ELR (cell line): ENCODE measurements at regions not wholly inside any gene's neighbourhood (a gene's known extent, or its start where the extent isn't known, plus 50 kb on each side); places are given as distances from the start of the nearest gene placed in this dataset.

Experiments used
- DNase-seq: peaks from one replicate; pipeline ENCODE4 v3.0.0-alpha.2; 2015; ENCODE audit warnings: low read depth

DNA sequence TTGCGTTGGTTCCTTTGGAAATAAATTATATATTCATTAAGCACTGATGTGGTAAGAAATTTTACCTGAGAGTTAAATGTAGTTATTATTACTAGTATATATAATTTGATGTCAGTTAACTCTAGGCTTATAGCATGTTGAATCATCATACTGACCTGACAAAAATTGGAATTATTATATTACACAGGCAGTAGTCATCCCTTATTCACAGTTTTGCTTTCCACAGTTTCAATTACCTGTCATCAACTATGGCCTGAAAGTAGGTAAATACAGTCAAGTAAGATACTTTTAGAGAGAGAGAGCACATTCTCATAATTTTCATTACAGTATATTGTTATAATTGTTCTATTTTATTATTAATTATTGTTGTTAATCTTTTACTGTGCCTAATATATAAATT lies 1074.7 kb downstream of the CDH11 start:
- no peak for DNase-seq

DNA sequence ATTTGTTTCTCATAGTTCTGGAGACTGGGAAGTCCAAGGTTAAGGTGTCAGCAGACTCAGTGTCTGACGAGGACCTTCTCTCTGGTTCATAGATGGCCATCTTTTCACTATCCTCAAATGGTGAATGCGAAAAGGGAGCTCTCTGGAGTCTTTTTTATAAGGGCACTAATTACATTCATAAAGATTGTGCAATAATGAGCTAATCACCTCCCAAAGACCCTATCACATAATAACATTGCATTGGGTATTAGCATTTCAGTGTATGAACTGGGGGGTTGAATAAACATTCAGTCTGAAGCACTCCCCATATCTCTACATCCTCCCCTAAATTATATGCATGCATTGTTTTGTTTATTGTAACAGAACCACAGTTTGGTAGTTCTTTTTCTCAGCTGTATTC lies 1086.5 kb downstream of the CDH11 start:
- no peak for DNase-seq

DNA sequence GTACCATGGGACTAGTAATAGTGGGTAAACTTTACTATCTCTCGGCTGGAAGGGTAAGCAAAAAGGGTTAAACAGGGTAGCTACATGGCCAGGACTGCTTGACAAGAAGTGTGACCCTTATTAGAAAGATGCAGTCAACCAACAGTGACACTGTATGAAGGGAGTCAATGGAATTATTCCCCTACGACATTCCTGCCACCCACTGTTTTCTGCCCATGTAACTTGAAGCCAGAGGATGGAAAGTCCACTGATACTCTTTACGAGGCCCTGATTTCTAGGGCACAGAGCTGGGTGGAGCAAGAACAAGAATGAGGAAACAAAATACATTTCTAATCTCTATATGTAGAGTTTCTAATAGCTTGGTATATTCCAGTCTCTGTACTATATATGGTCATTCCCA lies 1102.5 kb downstream of the CDH11 start:
- no peak for DNase-seq

DNA sequence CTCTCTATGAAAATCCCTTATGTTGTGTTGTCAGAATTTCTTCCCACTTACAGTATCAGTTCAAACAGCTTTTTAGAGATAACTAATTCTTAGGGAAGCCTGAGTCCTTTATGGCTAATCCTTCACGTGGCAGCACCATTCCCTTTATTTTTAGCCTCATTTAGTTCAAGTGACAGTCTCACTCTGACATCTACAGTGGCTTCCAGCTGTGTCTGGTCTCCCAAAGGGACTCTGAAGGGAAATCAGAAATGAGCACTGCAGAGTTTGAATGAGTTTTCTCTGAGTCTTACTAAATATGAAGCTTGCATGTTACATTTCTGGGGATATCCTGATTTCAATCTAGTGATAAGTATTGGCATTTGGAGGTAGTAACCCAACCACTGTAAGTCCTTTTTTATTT lies 1104.1 kb downstream of the CDH11 start:
- no peak for DNase-seq

DNA sequence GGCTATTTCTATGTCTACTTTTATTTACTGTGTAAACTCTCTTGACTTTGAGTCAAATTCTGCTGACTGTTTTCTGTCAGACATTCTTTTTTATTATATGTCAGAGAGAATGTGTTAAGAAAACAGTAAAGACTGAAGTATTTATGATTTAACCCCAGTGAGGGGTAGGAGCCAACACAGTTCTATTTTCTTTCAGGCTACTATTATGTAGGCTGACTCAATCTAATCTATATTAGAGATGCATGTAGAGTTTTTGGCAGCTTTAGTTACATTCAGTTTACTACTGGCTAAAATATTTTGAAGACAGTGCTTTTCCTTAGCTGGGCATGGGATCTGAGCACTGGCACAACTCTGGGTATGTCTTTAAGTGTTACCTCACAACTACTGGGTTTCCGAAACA lies 1108.0 kb downstream of the CDH11 start:
- DNase-seq, result no peak

DNA sequence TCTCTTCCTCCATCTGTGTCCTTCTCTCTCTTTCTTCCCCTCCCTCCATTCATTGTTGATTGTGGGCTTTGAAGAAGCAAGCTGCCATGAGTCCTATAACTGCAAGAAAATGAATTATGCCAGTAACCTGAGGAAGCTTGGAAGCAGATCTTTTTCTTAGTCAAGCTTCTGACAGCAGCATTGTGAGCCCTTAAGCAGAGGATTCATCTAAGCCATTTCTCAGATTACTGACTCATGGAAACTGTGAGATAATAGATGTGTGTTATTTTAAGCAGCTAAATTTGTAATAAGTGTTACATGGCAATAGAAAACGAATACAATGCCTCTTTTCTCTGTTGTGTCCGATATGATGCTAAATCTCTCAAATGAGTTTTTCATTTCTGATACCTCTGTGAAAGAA lies 1109.7 kb downstream of the CDH11 start:
- DNase-seq, result no peak

DNA sequence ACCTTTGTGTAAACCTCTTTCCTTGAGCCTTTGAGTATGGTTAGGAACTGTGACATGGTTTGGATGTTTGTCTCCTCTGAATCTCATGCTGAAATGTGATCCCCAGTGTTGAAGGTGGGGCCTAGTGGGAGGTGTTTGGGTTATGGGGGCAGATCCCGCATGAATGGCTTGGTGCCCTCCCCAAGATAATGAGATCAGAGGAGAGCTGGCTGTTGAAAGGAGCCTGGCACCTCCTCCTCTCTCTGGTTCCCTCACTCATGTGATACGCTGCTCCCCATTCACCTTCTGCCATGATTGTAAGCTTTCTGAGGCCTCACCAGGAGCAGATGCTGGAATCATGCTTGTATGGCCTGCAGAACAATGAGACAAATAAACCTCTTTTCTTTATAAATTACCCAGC lies 1110.2 kb downstream of the CDH11 start:
- no peak for DNase-seq

DNA sequence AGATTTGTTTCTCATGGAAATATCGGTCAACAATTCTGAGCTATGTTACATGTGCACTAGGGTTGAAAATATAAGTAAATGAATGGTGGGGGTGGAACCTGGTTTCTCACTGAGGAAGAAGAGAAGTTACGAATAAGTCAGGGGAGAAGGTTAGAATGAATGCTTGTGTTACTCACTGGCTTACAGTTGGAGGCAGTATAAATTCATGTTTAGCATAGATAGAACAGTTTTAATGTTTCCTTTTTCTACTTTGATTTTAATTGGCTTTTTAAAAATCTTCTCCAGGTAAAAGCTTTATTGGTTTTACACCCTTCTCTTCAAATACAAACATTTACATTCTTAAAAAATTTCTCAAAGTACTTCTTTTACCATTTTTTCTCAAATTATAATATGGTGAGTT lies 1113.7 kb downstream of the CDH11 start:
- no peak for DNase-seq

DNA sequence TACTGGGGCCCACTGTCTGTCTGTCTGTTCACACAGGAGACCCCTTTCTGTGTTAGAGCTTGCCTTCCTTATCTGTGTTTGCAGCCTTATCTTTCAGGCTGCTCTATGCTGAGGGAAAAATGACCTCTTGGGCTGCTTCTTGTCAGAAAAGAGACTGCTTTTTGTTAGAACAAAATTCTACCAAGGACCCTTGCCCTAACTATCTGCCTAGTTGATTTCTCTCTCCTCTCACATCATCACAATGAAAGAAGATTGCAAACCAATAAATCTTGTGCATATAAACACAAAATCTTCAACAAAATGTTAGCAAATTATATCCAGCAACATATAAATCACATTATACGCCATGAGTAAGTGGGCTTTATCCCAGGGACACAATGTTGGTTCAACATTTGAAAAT lies 1117.7 kb downstream of the CDH11 start:
- no peak for DNase-seq

DNA sequence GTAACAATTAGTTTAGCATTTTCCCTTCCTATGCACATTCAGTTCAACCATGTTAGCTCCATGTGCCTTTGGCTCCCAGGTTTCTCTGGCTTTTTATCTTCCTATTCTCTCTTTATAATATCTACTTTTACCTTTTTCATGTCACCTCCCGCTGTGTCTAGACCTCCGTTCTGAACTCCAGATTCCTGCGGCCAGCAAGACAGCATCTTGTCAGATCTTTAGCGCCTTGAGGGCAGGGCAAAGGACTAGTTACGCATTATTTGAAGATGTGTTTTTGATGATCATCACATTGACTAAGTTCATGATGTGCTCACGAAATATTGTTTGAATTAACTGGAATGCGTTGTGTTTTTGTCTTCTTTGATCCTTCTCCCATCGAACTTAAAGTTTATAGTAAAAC lies 1126.8 kb downstream of the CDH11 start:
- no peak for DNase-seq

DNA sequence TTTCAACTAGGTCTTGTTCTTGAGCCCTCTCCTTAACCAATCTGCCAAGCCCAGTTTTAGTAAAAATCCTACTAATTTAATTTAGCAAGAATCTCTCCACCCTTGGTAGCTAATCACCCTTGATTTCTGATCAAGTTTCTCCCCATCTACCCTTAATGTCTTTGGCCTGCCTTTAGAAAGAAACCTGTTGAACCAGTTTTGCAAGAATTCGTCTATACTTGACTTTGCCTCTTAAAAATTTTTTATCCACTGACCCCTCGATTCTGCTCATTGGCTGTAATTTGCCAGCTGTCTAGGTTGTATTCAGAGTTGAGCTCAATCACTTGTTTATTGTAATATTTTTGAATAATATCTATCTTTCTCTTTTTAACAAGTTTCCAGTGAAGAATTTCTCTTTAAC lies 1138.5 kb downstream of the CDH11 start:
- no peak for DNase-seq

DNA sequence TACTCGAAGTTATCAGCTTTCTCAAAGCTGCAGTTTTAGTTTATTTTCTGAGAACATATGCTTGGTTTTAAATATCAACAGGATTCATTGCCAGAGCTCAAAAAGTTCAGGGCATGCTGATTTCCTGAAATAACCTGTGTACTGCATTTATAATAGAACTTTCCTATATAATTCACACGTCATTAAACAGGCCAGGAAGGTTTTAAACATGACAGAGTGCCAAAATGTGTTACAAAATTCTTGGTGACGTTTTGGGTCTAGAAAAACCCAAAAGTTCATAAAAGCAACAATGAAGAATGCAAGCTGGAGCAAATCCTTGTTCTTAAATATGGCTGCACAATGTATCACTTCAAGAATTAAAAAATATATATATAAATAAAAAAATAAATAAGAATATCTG lies 1139.1 kb downstream of the CDH11 start:
- DNase-seq, result no peak

DNA sequence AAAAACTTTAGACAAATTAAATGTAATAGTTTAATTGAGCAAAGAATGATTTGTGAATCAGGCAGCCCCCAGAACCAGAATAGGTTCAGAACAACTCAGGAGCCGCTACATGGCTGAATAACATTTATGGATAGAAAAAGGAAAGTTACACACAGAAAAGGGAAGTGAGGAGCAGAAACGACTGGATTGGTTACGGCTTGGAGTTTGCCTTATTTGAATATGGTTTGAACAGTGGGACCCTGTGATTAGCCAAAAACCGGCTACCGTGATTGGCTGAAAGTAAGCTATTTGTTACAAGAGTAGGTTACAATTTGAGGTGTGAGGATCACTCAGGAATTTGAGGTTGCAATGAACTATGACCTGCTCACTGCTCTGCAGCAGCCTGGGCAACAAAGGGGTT lies 1139.8 kb downstream of the CDH11 start:
- DNase-seq, result no peak

DNA sequence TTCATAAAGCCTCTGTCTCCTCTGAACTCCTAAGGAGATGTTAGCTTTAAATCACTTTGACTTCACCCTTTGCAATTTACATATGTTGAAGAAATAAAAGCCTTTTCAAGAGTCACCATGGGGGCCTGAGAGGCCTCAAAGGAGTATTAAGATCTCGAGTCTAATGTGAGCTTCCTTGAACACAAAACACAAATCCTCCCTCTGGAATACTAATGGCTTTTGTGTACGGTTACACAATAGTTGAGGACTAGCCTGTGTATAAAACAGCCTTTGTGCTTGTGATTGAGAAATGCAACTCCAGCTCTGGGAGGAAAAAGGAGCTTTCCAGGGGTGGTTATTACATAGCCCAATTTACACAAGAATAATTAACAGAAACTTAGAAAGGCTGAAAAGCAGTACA lies 1140.2 kb downstream of the CDH11 start:
- no peak for DNase-seq

DNA sequence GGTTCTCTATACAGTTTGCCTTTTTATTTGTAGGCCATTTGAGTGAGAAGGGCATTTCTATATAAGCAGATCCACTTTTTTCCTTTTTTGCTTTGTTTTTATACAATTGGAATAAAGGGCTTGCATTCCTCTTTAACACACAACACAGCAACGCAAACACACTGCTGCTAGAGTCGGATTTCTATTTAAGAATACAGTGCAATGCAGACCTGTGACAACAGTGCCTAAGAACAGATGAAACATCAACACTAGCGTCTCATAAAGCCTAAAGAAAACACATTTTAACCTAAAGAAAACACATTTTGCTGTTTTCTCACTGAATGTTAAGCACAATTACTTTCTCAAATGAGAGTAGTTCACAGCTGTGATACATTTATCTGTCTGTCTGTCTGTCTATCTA lies 1141.1 kb downstream of the CDH11 start:
- no peak for DNase-seq

DNA sequence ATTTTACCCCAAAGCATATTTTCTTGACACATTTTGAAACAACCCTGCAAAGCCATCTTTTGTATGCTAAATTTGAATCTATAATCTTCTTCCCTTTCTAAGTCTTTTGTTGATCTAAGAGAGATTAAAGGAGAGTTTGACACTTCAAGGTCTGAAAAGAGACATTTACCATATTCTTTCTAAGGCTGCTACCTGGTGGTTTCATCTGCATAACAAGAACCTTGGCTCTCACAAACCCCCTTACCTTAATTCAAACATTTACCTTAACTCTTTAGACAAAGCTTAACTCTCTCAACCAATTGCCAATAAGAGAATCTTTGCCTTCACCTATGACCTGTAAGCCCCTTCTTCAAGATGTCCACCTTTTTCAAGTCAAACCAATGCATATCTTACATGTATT lies 1143.6 kb downstream of the CDH11 start:
- DNase-seq, result no peak

DNA sequence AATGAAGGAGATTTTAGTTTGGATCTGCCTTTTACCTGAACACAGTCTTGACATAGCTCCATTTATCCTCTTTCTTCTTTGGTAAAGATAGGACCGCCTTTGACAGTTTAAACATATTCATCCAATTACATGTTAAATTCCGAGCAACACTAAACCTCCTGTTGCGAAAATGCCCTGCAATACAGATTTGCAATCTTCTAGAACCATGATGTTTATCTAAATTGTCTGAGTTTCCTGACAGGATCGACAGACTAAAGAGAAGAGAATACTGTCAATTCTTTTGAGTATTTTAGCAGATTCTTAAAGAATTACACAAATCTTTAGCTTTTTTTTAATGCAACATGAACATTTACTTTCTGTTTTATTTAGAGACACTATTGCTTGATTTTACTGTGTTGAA lies 1145.5 kb downstream of the CDH11 start:
- no peak for DNase-seq

DNA sequence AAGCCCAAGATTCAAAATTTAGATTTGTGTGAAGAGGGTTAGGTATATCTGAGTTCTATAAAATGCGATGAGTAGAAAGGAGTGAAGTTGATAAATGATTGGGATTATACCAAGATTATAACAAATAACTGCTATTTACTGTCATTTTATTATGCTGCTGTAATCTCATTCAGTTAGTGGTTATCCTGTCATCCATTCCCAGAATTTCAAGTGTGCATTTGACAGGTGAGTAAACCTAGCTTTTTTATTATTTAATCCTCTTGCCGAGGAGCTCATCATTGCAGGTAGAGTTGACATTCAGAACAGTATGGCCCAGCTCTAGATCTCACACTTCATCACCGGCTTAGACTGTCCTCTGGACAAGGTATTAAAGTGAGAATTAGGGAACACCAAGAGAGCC lies 1146.2 kb downstream of the CDH11 start:
- no peak for DNase-seq

DNA sequence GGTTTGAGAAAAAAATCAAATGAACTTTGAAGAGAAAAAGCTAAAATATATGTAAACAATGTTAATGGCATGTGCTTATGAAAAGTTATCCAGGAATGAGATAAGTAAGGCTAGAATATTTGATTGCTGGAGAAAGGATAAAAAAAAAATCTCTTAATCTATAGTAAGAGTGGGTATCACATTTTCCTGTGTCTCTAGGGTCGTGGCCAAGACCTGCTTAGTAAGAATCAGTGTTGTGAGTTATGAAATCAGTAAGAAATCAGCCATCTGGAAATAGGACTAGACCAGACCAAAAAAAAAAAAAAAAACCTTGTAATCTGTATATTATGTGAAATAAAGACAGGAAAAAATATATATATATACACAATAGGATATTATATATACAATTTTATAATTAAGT lies 1153.9 kb downstream of the CDH11 start:
- DNase-seq, result no peak

DNA sequence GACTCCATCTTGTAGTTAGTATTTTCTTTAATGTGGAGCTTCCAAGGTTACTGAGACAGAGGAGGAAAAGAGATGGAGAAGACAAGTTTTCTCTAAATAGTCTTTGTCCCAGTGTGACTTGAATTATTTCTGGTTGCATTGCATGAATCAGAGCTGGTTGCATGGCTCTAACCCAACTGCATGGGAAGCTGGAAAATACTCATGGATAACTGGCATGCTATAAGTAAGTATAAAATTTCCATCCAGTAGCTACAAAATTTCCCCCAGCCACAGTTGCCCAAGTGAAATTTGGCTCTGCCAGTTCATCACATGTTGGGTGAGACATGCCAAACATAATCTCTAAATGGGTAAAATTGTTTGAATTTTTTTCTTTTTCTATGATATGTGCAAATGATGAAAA lies 1161.5 kb downstream of the CDH11 start:
- DNase-seq, result no peak

DNA sequence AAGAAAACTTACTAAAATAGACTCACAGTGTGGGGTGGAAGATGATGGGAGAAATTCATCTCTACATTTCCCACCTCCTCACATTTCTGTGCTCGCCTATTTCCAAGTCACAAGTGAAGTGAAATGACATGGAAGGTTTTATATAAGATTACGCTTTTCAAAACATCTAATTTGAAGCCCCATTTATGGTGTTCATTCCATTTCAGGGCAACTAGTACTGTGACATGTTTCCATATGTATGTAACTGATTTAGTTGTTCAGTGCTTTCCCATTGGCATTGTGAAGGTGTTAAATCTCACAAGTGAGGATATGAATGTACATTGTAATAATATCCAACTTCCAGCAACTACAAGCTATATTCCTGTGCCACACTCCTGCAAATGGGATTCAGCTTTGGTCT lies 1174.8 kb downstream of the CDH11 start:
- DNase-seq, result no peak

DNA sequence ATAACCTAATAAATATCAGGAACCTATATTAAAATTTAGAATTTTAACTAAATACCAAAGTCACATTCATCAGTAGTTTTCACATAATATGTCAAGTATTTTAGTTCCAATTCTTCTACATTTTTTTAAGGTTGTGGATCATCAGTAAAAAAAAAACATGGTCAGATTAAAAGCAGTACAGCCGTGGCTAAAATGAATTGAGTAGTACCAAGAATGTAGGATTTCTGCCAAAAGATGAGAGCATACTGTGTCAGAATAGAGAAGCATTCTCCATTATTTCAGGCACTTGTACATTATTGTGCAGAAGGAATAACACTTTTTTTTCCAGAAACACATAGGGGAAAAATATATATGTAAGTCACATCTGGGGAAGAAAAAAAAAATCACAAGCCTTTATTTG lies 1176.1 kb downstream of the CDH11 start:
- no peak for DNase-seq

DNA sequence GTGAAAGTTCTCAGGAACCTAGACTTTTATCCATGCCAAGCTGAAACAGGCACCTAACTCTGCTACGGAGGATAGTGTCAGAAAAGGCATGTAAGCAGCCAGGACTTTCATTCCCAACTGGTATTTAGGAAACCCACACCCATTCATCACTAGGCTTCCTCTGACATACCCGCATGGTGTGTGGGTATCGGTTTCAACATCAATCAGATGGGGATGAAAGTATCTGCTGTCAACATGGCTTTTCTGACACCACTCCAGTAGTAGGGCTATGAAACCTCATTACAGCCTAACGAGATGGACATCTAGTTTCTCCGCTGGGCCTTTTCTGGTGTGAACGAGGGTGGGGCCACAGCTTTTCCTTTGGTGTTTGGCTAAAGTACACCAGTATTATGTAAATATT lies 1178.3 kb downstream of the CDH11 start:
- no peak for DNase-seq

DNA sequence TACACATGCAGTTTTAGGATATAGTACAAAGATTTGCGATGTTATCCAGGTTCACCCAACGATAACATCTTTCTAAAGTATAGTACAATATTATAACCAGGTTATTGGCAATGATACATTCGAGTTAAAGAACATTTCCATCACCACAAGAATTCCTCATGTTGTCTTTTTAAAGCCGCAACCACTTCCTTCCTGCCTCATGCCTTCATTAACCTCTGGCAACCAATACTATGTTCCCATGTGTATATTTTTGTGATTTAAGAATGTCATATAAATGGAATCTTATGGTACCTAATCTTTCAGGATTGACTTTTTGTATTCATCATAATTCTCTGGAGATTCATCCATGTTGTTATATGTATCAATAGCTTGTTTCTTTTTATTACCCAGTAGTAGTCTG lies 1183.2 kb downstream of the CDH11 start:
- no peak for DNase-seq

DNA sequence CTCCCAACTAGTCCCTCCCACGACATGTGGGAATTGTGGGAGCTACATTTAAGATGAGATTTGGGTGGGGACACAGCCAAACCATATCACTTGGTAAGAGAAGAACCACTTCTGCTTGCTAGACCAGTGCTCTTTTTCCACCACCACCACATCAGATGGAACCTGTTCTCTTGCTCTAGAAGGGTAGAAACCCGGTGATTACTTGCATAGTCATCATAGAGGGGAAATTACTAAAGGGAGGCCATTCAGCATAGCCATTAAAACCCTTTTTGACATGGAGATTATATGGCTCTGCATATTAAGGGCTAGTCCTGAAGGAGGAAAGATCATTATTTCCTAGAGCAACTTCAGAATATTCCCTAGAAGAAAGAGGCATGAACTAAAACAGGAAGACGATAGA lies 1188.0 kb downstream of the CDH11 start:
- no peak for DNase-seq

DNA sequence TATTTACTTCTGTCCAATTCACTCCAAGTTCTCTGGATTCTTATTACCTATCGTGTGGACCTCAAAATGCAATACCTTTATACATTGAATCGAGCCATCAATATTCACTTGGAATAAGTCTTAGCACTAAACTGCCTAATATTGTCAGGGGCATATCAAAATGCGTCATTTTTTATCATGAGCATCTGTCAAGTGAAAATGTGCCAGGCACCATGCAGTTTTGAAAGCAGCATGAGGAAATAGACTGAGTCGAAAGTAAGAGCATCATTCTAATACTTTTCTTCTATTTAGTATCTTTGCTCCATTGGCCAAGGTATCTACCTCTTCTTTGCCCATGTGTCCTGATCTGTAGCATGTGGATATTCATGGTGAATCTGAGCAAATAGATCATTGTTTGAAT lies 1193.4 kb downstream of the CDH11 start:
- no peak for DNase-seq
